IMR-90 (cell line): ENCODE measurements at regions not wholly inside any gene's neighbourhood (a gene's known extent, or its start where the extent isn't known, plus 50 kb on each side); places are given as distances from the start of the nearest gene placed in this dataset.

Experiments
- ATAC-seq: fragments of 200-7000 bp; cut with Tn5 transposase; 2 replicates; pipeline ENCODE4 v1.9.1; 2020; ENCODE audit warnings: low read depth, mild to moderate bottlenecking, moderate library complexity
- BruUV-seq: library from RNA; stranded (reverse); fragments of 400-500 nt; replicated peaks from 2 replicates; lab custom pipeline; 2021; lab: Mats Ljungman, UMichigan
- CTCF ChIA-PET: fragments of 300-600 bp; formaldehyde crosslinking; extraction: SDS; loops from one replicate; lab custom pipeline; 2021; ENCODE audit warnings: antibody characterized with exemption; lab: Yijun Ruan, JAX
- POLR2A ChIA-PET: fragments of 300-600 bp; sonication (Branson Sonifier 250); formaldehyde crosslinking; loops from one replicate; lab custom pipeline; 2022; ENCODE audit warnings: antibody characterized with exemption; ENCODE audit not compliant: unreplicated experiment; lab: Charles Lee
- DNase-seq: peaks from one replicate; pipeline ENCODE4 v3.0.0; 2013
- H2AFZ ChIP-seq: replicated peaks from 2 replicates; pipeline ENCODE3; 2013; ENCODE audit warnings: low read length, mild to moderate bottlenecking; ENCODE audit not compliant: poor library complexity
- H2AK5ac ChIP-seq: 2 replicates; pipeline ENCODE4 v1.6.1; 2013; ENCODE audit warnings: low read depth, low read length, inconsistent platforms
- H2AK9ac ChIP-seq: replicated peaks from 2 replicates; pipeline ENCODE3; 2013; ENCODE audit warnings: mild to moderate bottlenecking, low read depth, low read length, moderate library complexity; ENCODE audit not compliant: poor library complexity
- H2BK120ac ChIP-seq: 2 replicates; pipeline ENCODE4 v1.6.1; 2013; ENCODE audit warnings: low read depth, low read length, inconsistent platforms
- H2BK15ac ChIP-seq: 3 replicates; pipeline ENCODE4 v1.6.1; 2013; ENCODE audit warnings: low read depth, low read length, inconsistent platforms
- H2BK20ac ChIP-seq: 2 replicates; pipeline ENCODE4 v1.6.1; 2013; ENCODE audit warnings: low read depth, mild to moderate bottlenecking, inconsistent platforms, low read length, moderate library complexity
- H2BK5ac ChIP-seq: 2 replicates; pipeline ENCODE4 v1.6.1; 2013; ENCODE audit warnings: mild to moderate bottlenecking, low read depth, low read length, inconsistent platforms; ENCODE audit not compliant: poor library complexity, severe bottlenecking
- H3K14ac ChIP-seq: replicated peaks from 2 replicates; pipeline ENCODE4 v1.6.1; 2013; ENCODE audit warnings: low read depth, low read length, inconsistent platforms
- H3K18ac ChIP-seq: 2 replicates; pipeline ENCODE4 v1.6.1; 2013; ENCODE audit warnings: low read depth, low read length, control low read depth
- H3K23ac ChIP-seq: 2 replicates; pipeline ENCODE4 v1.6.1; 2013; ENCODE audit warnings: low read depth, low read length, inconsistent platforms
- H3K27ac ChIP-seq: 2 replicates; pipeline ENCODE4 v1.5.1; 2013; ENCODE audit warnings: mild to moderate bottlenecking, control low read depth, low read length; ENCODE audit not compliant: insufficient read depth
- H3K27me3 ChIP-seq: 2 replicates; pipeline ENCODE4 v1.6.1; 2013; ENCODE audit warnings: low read length; ENCODE audit not compliant: control insufficient read depth, insufficient read depth
- H3K36me3 ChIP-seq: 2 replicates; pipeline ENCODE4 v1.6.1; 2013; ENCODE audit warnings: low read length, mixed read lengths; ENCODE audit not compliant: control insufficient read depth, insufficient read depth
- H3K4ac ChIP-seq: 2 replicates; pipeline ENCODE4 v1.6.1; 2013; ENCODE audit warnings: low read depth, low read length, inconsistent platforms
- H3K4me1 ChIP-seq: 2 replicates; pipeline ENCODE4 v1.6.1; 2013; ENCODE audit warnings: low read length, mixed read lengths; ENCODE audit not compliant: control insufficient read depth, insufficient read depth
- H3K4me2 ChIP-seq: 2 replicates; pipeline ENCODE4 v1.6.1; 2013; ENCODE audit warnings: low read depth, mild to moderate bottlenecking, control low read depth, low read length, moderate library complexity
- H3K4me3 ChIP-seq: 2 replicates; pipeline ENCODE4 v1.5.1; 2013; ENCODE audit warnings: low read depth, mild to moderate bottlenecking, control low read depth, low read length, moderate library complexity; ENCODE audit not compliant: insufficient read depth
- H3K56ac ChIP-seq: 2 replicates; pipeline ENCODE4 v1.6.1; 2013; ENCODE audit warnings: low read length, inconsistent platforms; ENCODE audit not compliant: insufficient read depth; ENCODE audit errors: extremely low read depth
- H3K79me1 ChIP-seq, 2 experiments: 2 replicates each; pipeline ENCODE4 v1.6.1; 2013; ENCODE audit warnings: low read length in 2 of 2, inconsistent platforms in 1 of 2, low read depth in 1 of 2
- H3K9ac ChIP-seq: 2 replicates; pipeline ENCODE4 v1.6.1; 2013; ENCODE audit warnings: low read depth, low read length, control low read depth
- H3K9me1 ChIP-seq: 2 replicates; pipeline ENCODE4 v1.6.1; 2013; ENCODE audit warnings: low read length, inconsistent platforms; ENCODE audit not compliant: insufficient read depth
- H3K9me3 ChIP-seq: 2 replicates; pipeline ENCODE4 v1.6.1; 2013; ENCODE audit warnings: low read length; ENCODE audit not compliant: control insufficient read depth, insufficient read depth
- H4K20me1 ChIP-seq: 2 replicates; pipeline ENCODE4 v1.6.1; 2013; ENCODE audit warnings: low read length, inconsistent platforms; ENCODE audit not compliant: insufficient read depth
- H4K5ac ChIP-seq: 2 replicates; pipeline ENCODE4 v1.6.1; 2013; ENCODE audit warnings: mild to moderate bottlenecking, low read depth, low read length, control low read depth
- H4K8ac ChIP-seq, 2 experiments: 2 replicates each; pipeline ENCODE4 v1.6.1; 2013; ENCODE audit warnings: low read depth in 2 of 2, low read length in 2 of 2, control low read depth in 1 of 2, inconsistent platforms in 1 of 2
- H4K91ac ChIP-seq: 2 replicates; pipeline ENCODE4 v1.6.1; 2013; ENCODE audit warnings: low read depth, low read length, inconsistent platforms; ENCODE audit not compliant: insufficient read depth
- RAD21 ChIP-seq: IDR thresholded peaks from 2 replicates; pipeline ENCODE4 v1.6.1; 2012; ENCODE audit warnings: low read length, improper control_type of control experiment
- WGBS, 2 experiments: methylation state at CpG; one replicate each; pipeline versions ENCODE4 v1.1.5 to v1.1.7; 2013; ENCODE audit warnings: missing lambda C conversion rate in 2 of 2; ENCODE audit not compliant: insufficient read length in 1 of 2; ENCODE audit errors: extremely low coverage in 2 of 2; 5-methylcytosine and 5-hydroxymethylcytosine counted together
- dilution Hi-C: fragments of 300-500 bp; cut with HindIII; formaldehyde crosslinking; loops from one replicate; pipeline ENCODE4 v1.14.3; 2018; ENCODE audit warnings: low sequenced_read_pairs; ENCODE audit not compliant: unreplicated experiment
- in situ Hi-C: fragments of 300-500 bp; cut with MboI; formaldehyde crosslinking; loops from 3 replicates; pipeline ENCODE4 v1.14.3; 2019; ENCODE audit warnings: low sequenced_read_pairs, inconsistent platforms, mixed read lengths
- intact Hi-C: fragments of 100-400 bp; cut with micrococcal nuclease; formaldehyde crosslinking; loops from 2 replicates; pipeline ENCODE4 v1.10.0; 2022

GRCh38 chr2:221235941-221236340, 336.2 kb downstream of the EPHA4 start:
- H3K14ac ChIP-seq = no peak overlapping the region
- no peak overlapping the region for H2BK15ac ChIP-seq
- no peak overlapping the region for H3K27ac ChIP-seq
- no peak overlapping the region for H4K8ac ChIP-seq
- H3K18ac ChIP-seq = no peak overlapping the region
- in situ Hi-C loops (no loop called here), dilution Hi-C loops (no loop called here), intact Hi-C loops (no loop called here)
- BruUV-seq = no TSS peak
- H3K9me1 ChIP-seq = no peaks in the 10 kb centered on the region
- ChIA-PET POLR2A (no interaction called here), CTCF (no interaction called here)
- no peak overlapping the region for H3K23ac ChIP-seq
- DNase-seq (no peak), ATAC-seq (no peak)
- H2BK20ac ChIP-seq = no peak overlapping the region
- no peak overlapping the region for H4K5ac ChIP-seq
- WGBS, 2 experiments = 80% methylated on average over 1 of the region's 2 CpGs; no CpG with 5 or more reads in 1 of the 2 experiments
- no peak overlapping the region for H3K56ac ChIP-seq
- no peaks in the 10 kb centered on the region for H3K36me3 ChIP-seq
- no peak overlapping the region for H3K4me2 ChIP-seq
- no peaks in the 10 kb centered on the region for H3K4me1 ChIP-seq
- H2BK5ac ChIP-seq = no peak overlapping the region
- H2AFZ ChIP-seq = no peak overlapping the region
- H3K27me3 ChIP-seq = no peaks in the 10 kb centered on the region
- no peak overlapping the region for H4K91ac ChIP-seq
- H2BK120ac ChIP-seq = no peak overlapping the region
- no peak overlapping the region for H2AK5ac ChIP-seq
- H4K20me1 ChIP-seq = no peaks in the 10 kb centered on the region
- H2AK9ac ChIP-seq = no peak overlapping the region
- no peak overlapping the region for H3K9ac ChIP-seq
- no peak for TF ChIP-seq RAD21
- no peaks in the 10 kb centered on the region for H3K9me3 ChIP-seq
- H3K4ac ChIP-seq = no peak overlapping the region
- H3K4me3 ChIP-seq = no peak overlapping the region
- H3K79me1 ChIP-seq = no peaks in the 10 kb centered on the region
